ENCODE measurements at regions not wholly inside any gene's neighbourhood (a gene's known extent, or its start where the extent isn't known, plus 50 kb on each side); places are given as distances from the start of the nearest gene placed in this dataset.
A peak's percentile ranks its signal among the peaks of the same experiment; 100 is the strongest.
"Not testable (repeated sequence)": the region's sequence is repeated elsewhere in the genome, so short reads cannot be mapped to it uniquely, and the experiment has no call there.

- peak; percentile 14 for DNase-seq (ENCODE audit: low read depth)
These were observed 194.5 kb upstream of the SPOPL start for GRCh38 chr2:138307099-138307498.

DNA sequence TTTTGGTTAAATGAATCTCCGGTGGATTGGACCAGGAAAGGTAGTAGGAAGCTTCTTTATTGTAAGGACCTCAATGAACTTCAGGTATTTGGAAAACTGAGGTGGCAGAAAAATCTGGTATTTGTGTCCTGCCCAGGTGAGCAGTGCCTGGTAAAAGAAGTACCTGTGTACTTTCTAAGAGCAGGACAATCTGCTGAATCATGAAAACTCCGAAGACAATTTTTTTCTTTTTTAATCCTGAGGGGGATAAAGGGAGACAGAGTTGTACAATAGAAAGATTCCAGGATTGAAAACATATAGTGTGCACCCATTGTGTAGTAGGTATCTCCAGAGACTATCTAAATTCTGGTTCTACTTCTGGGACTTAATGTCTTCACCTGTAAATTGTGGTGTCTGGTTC lies 191.8 kb upstream of the SPOPL start:
- no peak for DNase-seq (ENCODE audit: low read depth)

GRCh38 chr2:138312061-138312460 lies 189.5 kb upstream of the SPOPL start:
- no peak for DNase-seq (ENCODE audit: low read depth)

GRCh38 chr2:138315619-138316018 lies 186.0 kb upstream of the SPOPL start:
- DNase-seq (ENCODE audit: low read depth) = not testable (repeated sequence)

DNA sequence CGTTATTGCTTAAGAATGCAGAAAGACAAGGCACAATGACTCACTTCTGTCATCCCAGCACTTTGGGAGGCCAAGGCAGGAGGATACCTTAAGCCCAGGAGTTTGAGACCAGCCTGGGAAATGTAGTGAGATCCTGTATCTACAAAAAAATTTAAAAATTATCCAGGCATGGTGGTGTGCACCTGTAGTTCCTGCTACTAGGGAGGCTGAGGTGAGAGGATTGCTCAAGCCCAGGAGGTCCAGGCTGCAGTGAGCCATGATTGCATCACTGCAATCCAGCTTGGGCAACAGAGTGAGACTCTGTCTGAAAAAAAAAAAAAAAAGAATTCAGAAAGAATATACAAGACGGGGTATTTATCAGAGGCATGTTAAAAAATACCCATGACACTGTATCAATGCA lies 182.0 kb upstream of the SPOPL start:
- no peak for DNase-seq (ENCODE audit: low read depth)

- DNase-seq (ENCODE audit: low read depth) = no peak
These were observed 180.1 kb upstream of the SPOPL start for GRCh38 chr2:138321458-138321857.

DNA sequence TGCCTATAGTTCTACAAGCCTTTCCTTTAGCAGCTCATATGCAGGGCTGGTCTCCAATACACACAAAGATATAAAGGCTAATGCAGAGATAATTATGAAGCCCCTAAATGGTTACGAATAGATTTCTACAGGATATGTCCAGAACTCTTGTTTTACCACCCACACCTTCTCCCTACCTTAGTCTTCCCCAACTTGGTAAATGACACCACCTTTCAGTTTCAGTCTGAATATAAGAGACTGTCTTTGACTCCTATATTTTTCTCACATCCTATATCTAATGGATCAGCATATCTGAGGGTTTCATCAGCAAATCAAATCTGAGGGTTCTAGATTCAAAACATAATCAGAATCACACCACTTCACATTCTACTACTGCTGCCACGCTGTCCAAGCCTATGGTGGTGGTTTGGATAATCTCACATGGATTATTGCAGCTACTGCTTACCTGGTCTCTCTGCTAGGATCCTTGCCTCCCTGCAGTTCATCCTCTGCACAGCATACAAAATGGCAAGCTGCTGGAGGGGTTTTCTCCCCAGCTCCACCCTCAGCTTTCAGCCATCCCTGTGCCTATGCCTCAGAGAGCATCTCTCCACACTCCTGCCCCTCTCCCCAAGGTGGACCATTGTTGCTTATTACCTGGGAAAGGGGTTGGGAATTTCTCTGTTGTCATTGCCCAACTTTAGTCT lies 178.0 kb upstream of the SPOPL start:
- no peak for DNase-seq (ENCODE audit: low read depth)

- DNase-seq (ENCODE audit: low read depth) = no peak
These were observed 177.3 kb upstream of the SPOPL start for GRCh38 chr2:138324068-138324771.

GRCh38 chr2:138327967-138328366 lies 173.6 kb upstream of the SPOPL start:
- peak; percentile 40 for DNase-seq (ENCODE audit: low read depth)

DNA sequence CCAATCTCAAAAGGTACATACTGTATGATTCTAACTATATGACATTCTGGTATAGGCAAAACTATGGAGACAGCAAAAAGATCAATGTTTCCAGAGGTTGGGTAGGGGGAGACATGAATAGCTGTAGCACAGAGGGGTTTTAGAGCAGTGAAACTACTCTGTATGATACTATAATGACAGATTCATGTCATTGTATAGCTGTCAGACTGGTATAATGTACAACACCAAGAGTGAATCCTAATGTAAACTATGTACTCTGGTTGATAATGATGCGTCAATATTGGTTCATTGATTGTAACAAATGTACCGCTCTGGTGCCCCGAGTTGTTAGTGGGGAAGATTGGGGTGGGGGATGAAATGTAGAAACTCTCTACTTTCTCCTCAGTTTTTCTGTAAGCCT lies 172.4 kb upstream of the SPOPL start:
- no peak for DNase-seq (ENCODE audit: low read depth)

- peak; percentile 11 for DNase-seq (ENCODE audit: low read depth)
These were observed 172.0 kb upstream of the SPOPL start for GRCh38 chr2:138329591-138329990.

DNA sequence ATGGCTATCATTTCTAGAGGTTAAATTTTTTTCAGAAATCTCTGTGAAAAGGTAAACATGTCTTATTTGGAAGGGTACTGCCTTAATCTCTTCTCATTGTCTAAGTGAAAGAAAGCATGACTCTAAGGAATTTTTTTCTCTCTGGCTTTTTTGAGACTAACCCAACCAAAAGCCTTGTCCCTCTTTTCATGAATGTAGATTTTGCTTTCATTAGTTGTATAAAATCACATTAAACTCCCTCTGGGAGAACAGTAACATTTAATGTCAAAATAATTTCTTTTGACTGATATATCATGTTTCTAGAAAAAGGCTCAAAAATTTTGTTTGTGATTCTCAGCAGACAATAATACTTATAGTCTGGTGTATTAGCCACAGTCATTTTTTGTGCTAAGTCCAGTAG lies 168.4 kb upstream of the SPOPL start:
- DNase-seq (ENCODE audit: low read depth) = no peak

DNA sequence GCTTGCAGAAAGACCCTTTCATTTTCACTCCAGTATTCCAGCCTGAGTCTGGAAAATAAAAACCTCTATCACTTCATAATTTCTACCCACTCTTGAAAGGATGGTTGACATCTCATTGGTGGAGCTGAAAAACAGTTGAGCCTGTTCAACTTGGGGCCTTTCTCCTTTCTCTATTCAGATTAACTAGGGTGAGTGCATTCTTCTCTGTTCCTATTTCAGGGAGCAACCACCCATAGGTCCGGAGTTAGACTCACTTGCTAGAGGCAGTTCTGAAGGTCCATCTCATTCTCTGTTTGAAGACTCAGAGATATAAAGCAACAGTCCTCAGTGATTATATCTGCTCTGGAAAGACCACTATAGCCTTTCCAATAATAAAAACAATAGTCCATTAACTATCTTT lies 167.9 kb upstream of the SPOPL start:
- no peak for DNase-seq (ENCODE audit: low read depth)

DNA sequence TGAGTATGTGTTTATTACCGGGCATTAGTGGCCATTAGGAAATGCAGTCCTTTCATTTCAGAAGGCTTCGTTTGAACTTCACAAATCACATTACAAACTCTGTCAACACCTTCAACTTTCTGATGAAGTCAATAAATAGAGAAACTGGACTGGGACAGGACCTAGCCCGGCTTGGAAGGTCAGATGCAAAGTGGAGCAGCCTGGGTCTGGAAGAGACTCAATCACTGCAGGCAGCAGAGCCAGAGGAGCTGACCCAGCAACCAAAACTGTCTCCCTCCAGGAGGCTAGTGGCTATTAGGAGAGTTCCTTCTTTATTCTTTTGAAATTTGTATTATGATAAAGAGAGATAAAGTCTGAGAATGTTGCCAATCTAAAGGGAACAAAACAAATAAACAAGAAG lies 167.2 kb upstream of the SPOPL start:
- no peak for DNase-seq (ENCODE audit: low read depth)

DNA sequence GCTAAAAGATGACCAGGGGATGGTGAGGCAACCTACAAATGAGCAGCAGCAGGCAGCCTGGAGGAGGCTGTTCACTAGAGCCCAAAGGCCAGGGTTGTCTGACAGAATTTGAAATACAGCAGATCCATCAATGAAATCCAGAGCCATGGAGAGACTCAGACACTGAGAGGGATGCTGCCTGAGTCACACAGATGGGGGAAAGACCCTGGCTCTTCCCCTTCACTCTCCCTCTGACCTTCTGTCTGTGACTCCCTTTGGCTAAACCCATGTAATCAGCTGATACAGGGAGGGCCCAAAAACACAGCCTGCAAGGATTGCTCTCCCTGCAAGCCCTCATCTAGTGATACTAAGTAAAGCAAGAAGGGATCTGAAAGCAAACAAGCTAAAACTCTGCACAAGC lies 166.5 kb upstream of the SPOPL start:
- DNase-seq (ENCODE audit: low read depth) = no peak

- DNase-seq (ENCODE audit: low read depth) = no peak
These were observed 165.4 kb upstream of the SPOPL start for GRCh38 chr2:138336146-138336545.

GRCh38 chr2:138355244-138355643 lies 146.3 kb upstream of the SPOPL start:
- no peak for DNase-seq (ENCODE audit: low read depth)

DNA sequence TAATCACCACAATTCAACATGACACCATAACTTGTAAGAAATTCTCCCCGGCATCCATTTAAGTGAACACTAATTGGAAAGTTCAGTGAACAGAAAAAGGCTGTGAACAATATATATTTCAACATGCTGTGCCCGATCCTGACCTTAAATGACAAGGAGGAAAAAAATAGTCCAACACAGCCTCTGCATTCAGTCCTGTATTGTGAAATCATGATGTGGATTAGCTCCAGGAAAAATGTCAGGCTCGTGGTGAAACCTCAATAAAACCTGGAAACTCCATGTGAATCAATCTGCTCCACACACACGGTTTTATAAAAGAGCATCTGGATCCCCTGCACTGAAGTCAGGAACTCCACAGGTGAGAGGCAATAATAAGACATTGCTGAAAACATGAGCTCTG lies 145.4 kb upstream of the SPOPL start:
- DNase-seq (ENCODE audit: low read depth) = peak; percentile 10

DNA sequence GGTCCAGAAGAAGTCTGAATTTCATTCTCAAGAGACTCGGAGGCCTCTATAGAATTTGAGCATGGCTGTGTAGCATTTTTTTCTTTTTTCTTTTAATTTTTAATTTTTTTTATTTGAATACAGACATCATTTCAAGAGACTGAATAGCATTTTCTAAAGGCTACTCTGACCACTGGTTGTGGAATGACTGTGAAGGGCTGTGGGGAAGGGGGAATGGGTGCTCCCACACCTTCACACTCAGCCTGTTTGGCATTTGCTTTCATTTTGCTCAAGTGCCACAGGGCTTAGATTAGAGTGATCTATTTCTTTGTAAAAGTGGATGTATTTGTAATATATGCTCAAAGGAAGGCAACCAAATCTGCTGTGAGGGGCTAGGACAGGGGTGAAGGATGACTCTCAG lies 142.0 kb upstream of the SPOPL start:
- DNase-seq (ENCODE audit: low read depth) = no peak

DNA sequence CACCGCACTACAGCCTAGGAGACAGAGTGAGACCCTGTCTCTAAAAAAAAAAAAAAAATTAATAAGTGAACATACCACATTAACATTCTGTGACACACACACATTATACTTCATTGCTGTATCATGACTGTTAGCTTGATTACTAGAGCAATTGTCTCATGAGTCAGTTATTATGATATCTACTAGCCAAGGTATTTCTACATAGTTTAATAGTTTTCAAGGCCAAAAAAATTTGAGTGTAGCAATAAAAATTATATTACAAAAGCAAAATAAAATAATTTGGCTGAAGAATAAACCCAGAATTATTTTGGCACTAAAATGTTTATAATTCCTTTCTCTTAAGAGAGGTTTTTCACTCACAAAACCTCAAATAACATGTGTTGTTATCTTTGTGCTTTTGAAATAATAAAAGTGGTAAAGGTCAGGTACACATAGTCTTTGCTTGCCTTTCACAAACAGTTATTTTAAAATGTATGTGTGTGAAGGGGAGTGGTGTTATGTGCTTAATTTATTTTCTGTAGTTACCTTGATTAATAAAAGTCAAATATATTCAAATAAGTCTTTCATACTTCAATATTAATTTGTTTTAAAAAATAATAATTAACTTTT lies 136.9 kb upstream of the SPOPL start:
- no peak for DNase-seq (ENCODE audit: low read depth)

DNA sequence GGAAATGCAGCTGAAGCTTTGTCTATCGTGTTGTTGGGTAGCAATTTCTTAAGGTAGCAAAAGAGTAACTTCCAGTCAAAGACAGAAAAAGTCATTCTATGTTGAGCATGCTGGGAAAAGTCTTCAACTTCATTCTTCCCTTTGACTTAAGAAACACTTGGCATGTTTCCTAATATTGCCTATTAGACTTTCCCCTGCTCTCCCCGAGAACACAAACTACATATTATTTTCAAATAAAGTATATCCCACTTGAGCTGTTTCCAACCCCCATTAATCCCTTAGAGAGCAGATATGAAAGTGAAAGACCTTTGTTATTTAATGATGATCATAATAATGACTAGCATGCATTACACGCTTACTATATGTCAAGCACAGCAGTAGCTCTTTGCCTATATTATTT lies 136.0 kb upstream of the SPOPL start:
- no peak for DNase-seq (ENCODE audit: low read depth)

GRCh38 chr2:138369856-138370255 lies 131.7 kb upstream of the SPOPL start:
- no peak for DNase-seq (ENCODE audit: low read depth)

- DNase-seq (ENCODE audit: low read depth) = peak; percentile 59
These were observed 127.6 kb upstream of the SPOPL start for GRCh38 chr2:138373993-138374408.

All from myocyte (in vitro differentiated cells).